ENCODE measurements at regions not wholly inside any gene's neighbourhood (a gene's known extent, or its start where the extent isn't known, plus 50 kb on each side); places are given as distances from the start of the nearest gene placed in this dataset.

GRCh38 chr11:8314916-8315315, 51.2 kb upstream of the LMO1 start:
- ATAC-seq (ENCODE audit: low read depth) (no peak), DNase-seq (no peak)
- peaks cover 9% of the 10 kb centered on the region for H3K27me3 Mint-ChIP-seq
- no peak overlapping the region for H3K27ac ChIP-seq (ENCODE audit: low read length in 2 of 2)
- H3K4me2 ChIP-seq (replicated peaks; ENCODE audit: low read depth, low read length, poor library complexity, severe bottlenecking): no peak overlapping the region
- H4K20me1 ChIP-seq (ENCODE audit: control insufficient read depth, insufficient read depth, low read length, poor library complexity, severe bottlenecking): no peaks in the 10 kb centered on the region
- CTCF ChIA-PET: interaction anchor here (0.6 kb wide), 1 partner anchor 14 kb away, joined by 3 read pairs; no protein-coding TSS in a partner anchor
- 88% methylated on average over 6 of the region's 7 CpGs for WGBS (ENCODE audit: insufficient coverage)
- H3K79me2 ChIP-seq (ENCODE audit: control insufficient read depth, insufficient read depth, low read length): no peaks in the 10 kb centered on the region
- no peaks in the 10 kb centered on the region for H3K4me1 ChIP-seq (ENCODE audit: control insufficient read depth in 2 of 2, insufficient read depth in 2 of 2, low read length in 2 of 2)
- H3K4me3 ChIP-seq (ENCODE audit: control extremely low read depth in 1 of 5, extremely low read depth in 1 of 5, insufficient read depth in 1 of 5, low read depth in 2 of 5, low read length in 4 of 5): no peak overlapping the region
- TF ChIP-seq CTCF (IDR thresholded peaks at IDR 0.05): no peak
- TF ChIP-seq EZH2 (IDR thresholded peaks at IDR 0.05; ENCODE audit: borderline replicate concordance, insufficient read depth, low read depth, low read length, poor library complexity, severe bottlenecking): no peak
- H3K36me3 ChIP-seq (replicated peaks in 1 of 2; ENCODE audit: control extremely low read depth in 1 of 2, control insufficient read depth in 1 of 2, extremely low read depth in 1 of 2, insufficient read depth in 2 of 2, low read length in 1 of 2): no peaks in the 10 kb centered on the region
- intact Hi-C loops (cut with micrococcal nuclease): no loop called here
- no peaks in the 10 kb centered on the region for H3K4me1 Mint-ChIP-seq
- no peak overlapping the region for H3K9ac ChIP-seq (ENCODE audit: low read length)
- peaks cover 0 to 2% (median 0%) of the 10 kb centered on the region in 4 experiments for H3K27me3 ChIP-seq (replicated peaks in 1 of 4; ENCODE audit: control extremely low read depth in 1 of 4, control insufficient read depth in 3 of 4, insufficient read depth in 4 of 4, low read length in 3 of 4)
- POLR2A ChIA-PET: no interaction called here
- no peak overlapping the region for H2AFZ ChIP-seq (ENCODE audit: insufficient read depth, low read depth, low read length, poor library complexity, severe bottlenecking)
- no peak overlapping the region for H3K4me3 Mint-ChIP-seq
- H3K9me3 Mint-ChIP-seq (ENCODE audit: insufficient read depth): no peaks in the 10 kb centered on the region
- H3K9me3 ChIP-seq (ENCODE audit: control extremely low read depth in 1 of 3, control insufficient read depth in 2 of 3, insufficient read depth in 1 of 3, low read length in 2 of 3): no peaks in the 10 kb centered on the region
- no peak overlapping the region for H3K27ac Mint-ChIP-seq

GRCh38 chr11:8313504-8314090, 49.9 kb upstream of the LMO1 start:
- Histone ChIP-seq H4K20me1 (ENCODE audit: control insufficient read depth, insufficient read depth, low read length, poor library complexity, severe bottlenecking) (no peaks in the 10 kb centered on the region), H3K4me2 (replicated peaks; ENCODE audit: low read depth, low read length, poor library complexity, severe bottlenecking) (no peak overlapping the region), H3K9me3 (ENCODE audit: control extremely low read depth in 1 of 3, control insufficient read depth in 2 of 3, insufficient read depth in 1 of 3, low read length in 2 of 3) (no peaks in the 10 kb centered on the region), H2AFZ (ENCODE audit: insufficient read depth, low read depth, low read length, poor library complexity, severe bottlenecking) (no peak overlapping the region), H3K4me1 (ENCODE audit: control insufficient read depth in 2 of 2, insufficient read depth in 2 of 2, low read length in 2 of 2) (no peaks in the 10 kb centered on the region), H3K27ac (ENCODE audit: low read length in 2 of 2) (no peak overlapping the region), H3K79me2 (ENCODE audit: control insufficient read depth, insufficient read depth, low read length) (no peaks in the 10 kb centered on the region), H3K36me3 (replicated peaks in 1 of 2; ENCODE audit: control extremely low read depth in 1 of 2, control insufficient read depth in 1 of 2, extremely low read depth in 1 of 2, insufficient read depth in 2 of 2, low read length in 1 of 2) (no peaks in the 10 kb centered on the region), H3K4me3 (ENCODE audit: control extremely low read depth in 1 of 5, extremely low read depth in 1 of 5, insufficient read depth in 1 of 5, low read depth in 2 of 5, low read length in 4 of 5) (no peak overlapping the region), H3K9ac (ENCODE audit: low read length) (no peak overlapping the region), H3K27me3 (replicated peaks in 1 of 4; ENCODE audit: control extremely low read depth in 1 of 4, control insufficient read depth in 3 of 4, insufficient read depth in 4 of 4, low read length in 3 of 4) (peaks cover 0 to 2% (median 0%) of the 10 kb centered on the region in 4 experiments)
- Mint-ChIP-seq H3K4me1 (no peaks in the 10 kb centered on the region), H3K4me3 (no peak overlapping the region), H3K9me3 (ENCODE audit: insufficient read depth) (no peaks in the 10 kb centered on the region), H3K27ac (no peak overlapping the region), H3K27me3 (peaks cover 3% of the 10 kb centered on the region)
- WGBS (ENCODE audit: insufficient coverage): 50% methylated on average over 1 of the region's 6 CpGs
- TF ChIP-seq EZH2 (IDR thresholded peaks at IDR 0.05; ENCODE audit: borderline replicate concordance, insufficient read depth, low read depth, low read length, poor library complexity, severe bottlenecking): no peak
- TF ChIP-seq CTCF (IDR thresholded peaks at IDR 0.05): no peak
- CTCF ChIA-PET: interaction anchor here (0.5 kb wide), 1 partner anchor 106 kb away, joined by 3 read pairs; no protein-coding TSS in a partner anchor
- POLR2A ChIA-PET: no interaction called here
- no peak for ATAC-seq (ENCODE audit: low read depth)
- DNase-seq: no peak
- intact Hi-C loops (cut with micrococcal nuclease): no loop called here

Measured in B cell (primary cell).